GM23248 (cell line): ENCODE measurements at regions not wholly inside any gene's neighbourhood (a gene's known extent, or its start where the extent isn't known, plus 50 kb on each side); places are given as distances from the start of the nearest gene placed in this dataset.

Source experiments
- EZH2 ChIP-seq: fragments of 200-600 bp; sonication (generic); IDR thresholded peaks from 2 replicates; pipeline ENCODE4 v1.6.1; 2018; ENCODE audit warnings: antibody characterized with exemption, mild to moderate bottlenecking; ENCODE audit not compliant: insufficient read depth, poor library complexity, severe bottlenecking
- EZH2phosphoT487 ChIP-seq: fragments of 200-600 bp; sonication (generic); IDR thresholded peaks from 2 replicates; pipeline ENCODE4 v1.6.1; 2018; ENCODE audit warnings: antibody characterized with exemption, moderate library complexity, mild to moderate bottlenecking, low read depth; ENCODE audit not compliant: insufficient read depth

- TF ChIP-seq EZH2 (no peak), EZH2phosphoT487 (no peak)
Observed at GRCh38 chr6:103273048-103273447, 1586.7 kb downstream of the HACE1 start.
